GM23338 (cell line): ENCODE measurements at regions not wholly inside any gene's neighbourhood (a gene's known extent, or its start where the extent isn't known, plus 50 kb on each side); places are given as distances from the start of the nearest gene placed in this dataset.

ENCODE experiments used
- ATAC-seq: fragments of 200-7000 bp; cut with Tn5 transposase; 3 replicates; pipeline ENCODE4 v1.9.1; 2020
- DNase-seq: peaks from one replicate; pipeline ENCODE4 v3.0.0-alpha.2; 2015; ENCODE audit warnings: low spot score
- H2AFZ ChIP-seq: fragments of 200-600 bp; sonication (generic); 2 replicates; pipeline ENCODE4 v1.8.0; 2016; ENCODE audit warnings: antibody characterized with exemption, mild to moderate bottlenecking, moderate library complexity
- H3F3A ChIP-seq: fragments of 200-600 bp; sonication (generic); replicated peaks from 2 replicates; pipeline ENCODE4 v1.8.0; 2017; ENCODE audit warnings: antibody characterized with exemption, mixed run types, low read depth
- H3K27ac ChIP-seq: fragments of 200-600 bp; sonication (generic); 2 replicates; pipeline ENCODE4 v1.6.1; 2016; ENCODE audit warnings: low read depth
- H3K27me3 ChIP-seq: fragments of 200-600 bp; sonication (generic); 2 replicates; pipeline ENCODE4 v1.8.0; 2016; ENCODE audit warnings: mild to moderate bottlenecking, mixed run types, moderate library complexity; ENCODE audit not compliant: insufficient read depth
- H3K36me3 ChIP-seq: fragments of 200-600 bp; sonication (generic); 2 replicates; pipeline ENCODE4 v1.8.0; 2016; ENCODE audit warnings: mild to moderate bottlenecking; ENCODE audit not compliant: insufficient read depth
- H3K4me1 ChIP-seq: fragments of 200-600 bp; sonication (generic); 2 replicates; pipeline ENCODE4 v1.8.0; 2016; ENCODE audit warnings: mild to moderate bottlenecking, moderate library complexity; ENCODE audit not compliant: insufficient read depth
- H3K4me2 ChIP-seq: fragments of 200-600 bp; sonication (generic); 2 replicates; pipeline ENCODE4 v1.7.1; 2017; ENCODE audit warnings: mixed run types
- H3K4me3 ChIP-seq: fragments of 200-600 bp; sonication (generic); 2 replicates; pipeline ENCODE4 v1.6.1; 2016; ENCODE audit warnings: mixed run types
- H3K79me2 ChIP-seq: fragments of 200-600 bp; sonication (generic); replicated peaks from 2 replicates; pipeline ENCODE4 v1.8.0; 2017; ENCODE audit warnings: mild to moderate bottlenecking; ENCODE audit not compliant: insufficient read depth
- H3K9me2 ChIP-seq: fragments of 200-600 bp; sonication (generic); 2 replicates; pipeline ENCODE4 v1.8.0; 2017; ENCODE audit not compliant: insufficient read depth
- H4K20me1 ChIP-seq: fragments of 200-600 bp; sonication (generic); replicated peaks from 2 replicates; pipeline ENCODE4 v1.8.0; 2017; ENCODE audit warnings: mild to moderate bottlenecking; ENCODE audit not compliant: insufficient read depth
- H3K27ac Mint-ChIP-seq: 2 replicates; pipeline ENCODE4 v1.8.0; 2020; ENCODE audit warnings: inconsistent platforms, mild to moderate bottlenecking, moderate library complexity, mixed read lengths
- H3K27me3 Mint-ChIP-seq: 3 replicates; pipeline ENCODE4 v1.8.0; 2022; ENCODE audit warnings: low read depth, mild to moderate bottlenecking, moderate library complexity, mixed read lengths, inconsistent platforms; ENCODE audit not compliant: insufficient read depth, poor library complexity
- H3K36me3 Mint-ChIP-seq: 3 replicates; pipeline ENCODE4 v1.8.0; 2021; ENCODE audit warnings: low read depth, mild to moderate bottlenecking, inconsistent platforms, moderate library complexity, mixed read lengths
- H3K4me1 Mint-ChIP-seq: 3 replicates; pipeline ENCODE4 v1.8.0; 2020; ENCODE audit warnings: mild to moderate bottlenecking, inconsistent platforms, mixed read lengths
- H3K4me3 Mint-ChIP-seq: 3 replicates; pipeline ENCODE4 v1.8.0; 2021; ENCODE audit warnings: moderate library complexity, mild to moderate bottlenecking, inconsistent platforms, mixed read lengths
- H3K9me3 Mint-ChIP-seq: 3 replicates; pipeline ENCODE4 v1.8.0; 2020; ENCODE audit warnings: moderate library complexity, mild to moderate bottlenecking, inconsistent platforms, mixed read lengths
- CREB1 ChIP-seq: fragments of 250-450 bp; sonication (Bioruptor Pico); IDR thresholded peaks from 2 replicates; pipeline ENCODE4 v1.5.0; 2020; ENCODE audit warnings: low read depth, mild to moderate bottlenecking, moderate library complexity
- CTCF ChIP-seq, 2 experiments: fragments of 200-600 bp in 1 of 2; sonication (generic) in 1 of 2; conservative IDR thresholded peaks; 2 replicates each; pipeline versions ENCODE4 v1.5.1 to v1.6.1; 2016 to 2017; ENCODE audit warnings: antibody characterized with exemption in 2 of 2, low read depth in 2 of 2, mild to moderate bottlenecking in 2 of 2, moderate library complexity in 1 of 2
- ETS1 ChIP-seq: IDR thresholded peaks from 2 replicates; pipeline ENCODE4 v1.6.1; 2016; ENCODE audit warnings: antibody characterized with exemption
- EZH2 ChIP-seq: fragments of 200-600 bp; sonication (generic); IDR thresholded peaks from one replicate; pipeline ENCODE4 v1.8.0; 2017; ENCODE audit warnings: antibody characterized with exemption, mild to moderate bottlenecking, low read depth; ENCODE audit not compliant: unreplicated experiment
- EZH2phosphoT487 ChIP-seq: fragments of 200-600 bp; sonication (generic); IDR thresholded peaks from one replicate; pipeline ENCODE4 v1.8.1; 2018; ENCODE audit warnings: antibody characterized with exemption; ENCODE audit not compliant: unreplicated experiment
- JUNB ChIP-seq: IDR thresholded peaks from one replicate; pipeline ENCODE4 v1.6.1; 2016; ENCODE audit warnings: antibody characterized with exemption; ENCODE audit not compliant: unreplicated experiment
- NANOG ChIP-seq: IDR thresholded peaks from 2 replicates; pipeline ENCODE4 v1.6.1; 2016; ENCODE audit warnings: antibody characterized with exemption, borderline replicate concordance
- POLR2AphosphoS5 ChIP-seq: IDR thresholded peaks from 2 replicates; pipeline ENCODE4 v1.6.1; 2016; ENCODE audit warnings: antibody characterized with exemption, low read depth
- REST ChIP-seq: IDR thresholded peaks from one replicate; pipeline ENCODE4 v1.6.1; 2018; ENCODE audit warnings: antibody characterized with exemption; ENCODE audit not compliant: unreplicated experiment
- STAT1 ChIP-seq: IDR thresholded peaks from one replicate; pipeline ENCODE4 v1.6.1; 2016; ENCODE audit warnings: antibody characterized with exemption; ENCODE audit not compliant: unreplicated experiment
- ZNF114 ChIP-seq: fragments of 250-450 bp; sonication (Bioruptor Pico); IDR thresholded peaks from 2 replicates; pipeline ENCODE4 v1.5.0; 2020; ENCODE audit warnings: mild to moderate bottlenecking, moderate library complexity
- ZNF331 ChIP-seq: fragments of 250-450 bp; sonication (Bioruptor Pico); IDR thresholded peaks from 2 replicates; pipeline ENCODE4 v1.5.0; 2020; ENCODE audit warnings: low read depth, mild to moderate bottlenecking, moderate library complexity
- ZNF462 ChIP-seq: fragments of 250-450 bp; sonication (Bioruptor Pico); IDR thresholded peaks from 2 replicates; pipeline ENCODE4 v1.5.0; 2020; ENCODE audit warnings: mild to moderate bottlenecking, moderate library complexity

- H3F3A ChIP-seq: no peaks in the 10 kb centered on the region
- no peak overlapping the region for H2AFZ ChIP-seq
- peaks cover 4% of the 10 kb centered on the region for H3K9me3 Mint-ChIP-seq
- no peak for TF ChIP-seq ZNF331 (CRISPR knock-in tag)
- TF ChIP-seq JUNB: no peak
- TF ChIP-seq CREB1 (CRISPR knock-in tag): no peak
- TF ChIP-seq EZH2: no peak
- TF ChIP-seq REST: no peak
- no peak for TF ChIP-seq ETS1
- TF ChIP-seq STAT1: no peak
- TF ChIP-seq POLR2AphosphoS5: no peak
- no peak for TF ChIP-seq CTCF (conservative IDR thresholded peaks at IDR 0.05; ENCODE audit: low read depth in 2 of 2)
- no peak for TF ChIP-seq NANOG
- no peak for TF ChIP-seq EZH2phosphoT487
- TF ChIP-seq ZNF114 (CRISPR knock-in tag): no peak
- TF ChIP-seq ZNF462 (CRISPR knock-in tag): no peak
- H3K79me2 ChIP-seq: no peaks in the 10 kb centered on the region
- DNase-seq: no peak
- peaks cover 41% of the 10 kb centered on the region for H3K36me3 ChIP-seq
- H3K4me2 ChIP-seq: no peak overlapping the region
- no peak overlapping the region for H3K27ac Mint-ChIP-seq
- H4K20me1 ChIP-seq: no peaks in the 10 kb centered on the region
- H3K4me3 ChIP-seq: no peak overlapping the region
- H3K4me1 ChIP-seq: no peaks in the 10 kb centered on the region
- H3K9me2 ChIP-seq: no peaks in the 10 kb centered on the region
- H3K27me3 ChIP-seq: 0 out of 2 replicates have a peak, but pooled peaks cover 3% of the 10 kb centered on the region
- H3K27me3 Mint-ChIP-seq: no peaks in the 10 kb centered on the region
- H3K27ac ChIP-seq: no peak overlapping the region
- no peak overlapping the region for H3K4me3 Mint-ChIP-seq
- H3K36me3 Mint-ChIP-seq: no peaks in the 10 kb centered on the region
- ATAC-seq: no peak
- no peaks in the 10 kb centered on the region for H3K4me1 Mint-ChIP-seq
Measured at GRCh38 chr15:20658024-20658423, 116.4 kb upstream of the GOLGA6L6 start.
